GM18907 (cell line): ENCODE measurements at regions not wholly inside any gene's neighbourhood (a gene's known extent, or its start where the extent isn't known, plus 50 kb on each side); places are given as distances from the start of the nearest gene placed in this dataset.

Experiments
- ATAC-seq: cut with Tn5 transposase; IDR thresholded peaks from one replicate; pipeline ENCODE4 v1.9.1; 2021; ENCODE audit warnings: mild to moderate bottlenecking, moderate library complexity; ENCODE audit not compliant: unreplicated experiment

DNA sequence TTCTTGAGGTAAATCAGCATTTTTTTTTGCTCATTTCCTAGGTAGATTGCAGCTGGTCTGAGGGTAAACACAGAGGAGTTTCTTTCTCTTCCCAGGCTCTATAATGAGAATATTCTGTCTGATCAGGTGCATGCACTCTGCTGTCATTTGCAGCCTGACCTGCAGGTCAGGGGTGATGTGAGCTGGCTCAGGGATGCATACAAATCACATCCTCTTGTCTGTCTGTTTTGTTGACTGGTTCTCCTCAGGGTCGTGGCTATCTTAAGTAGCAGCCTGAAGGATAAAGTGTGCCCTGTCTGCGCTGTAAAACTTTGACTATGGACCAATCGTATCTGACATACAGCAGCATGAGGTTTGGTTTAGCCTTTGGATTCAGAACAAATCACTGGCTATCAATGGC, 183.4 kb upstream of the POU3F2 start:
- no peak for ATAC-seq

DNA sequence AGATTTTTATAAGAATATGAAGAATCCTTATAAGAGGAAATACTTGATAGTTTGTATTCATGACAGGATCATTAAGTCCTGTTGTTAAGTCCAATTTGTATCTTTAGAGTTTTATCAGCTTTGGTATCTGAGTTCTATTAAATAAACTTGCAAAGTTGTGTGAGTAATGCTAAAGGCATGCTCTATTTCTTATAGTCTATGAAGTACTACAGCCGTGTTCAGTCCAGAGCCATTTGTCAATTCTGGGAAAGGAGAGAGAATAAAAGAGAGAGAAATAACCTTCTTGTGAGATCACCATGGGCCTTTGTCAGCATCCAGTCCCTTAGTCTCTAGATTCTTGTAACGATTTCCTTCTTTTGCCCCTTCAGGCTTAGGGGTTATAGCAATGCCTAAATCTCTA, 181.2 kb upstream of the POU3F2 start:
- no peak for ATAC-seq

DNA sequence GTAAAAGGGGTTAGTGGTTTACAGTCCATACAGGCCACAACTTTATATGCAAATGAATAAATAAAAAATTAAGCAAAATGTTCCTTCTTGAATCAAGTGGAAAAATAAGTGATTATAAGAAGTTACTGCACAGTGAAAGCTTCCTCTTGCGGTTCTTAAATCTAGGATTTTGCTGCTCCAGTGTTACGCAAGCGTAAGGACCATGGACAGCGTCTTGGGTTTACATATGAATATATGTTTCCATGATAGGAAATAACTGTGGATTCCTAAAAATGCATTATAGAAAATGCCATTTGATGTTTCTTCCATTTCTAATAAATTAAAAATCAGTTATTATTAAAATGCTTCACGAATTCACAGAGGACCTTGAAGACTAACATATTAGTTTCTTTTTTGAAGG, 176.6 kb upstream of the POU3F2 start:
- ATAC-seq = no peak

DNA sequence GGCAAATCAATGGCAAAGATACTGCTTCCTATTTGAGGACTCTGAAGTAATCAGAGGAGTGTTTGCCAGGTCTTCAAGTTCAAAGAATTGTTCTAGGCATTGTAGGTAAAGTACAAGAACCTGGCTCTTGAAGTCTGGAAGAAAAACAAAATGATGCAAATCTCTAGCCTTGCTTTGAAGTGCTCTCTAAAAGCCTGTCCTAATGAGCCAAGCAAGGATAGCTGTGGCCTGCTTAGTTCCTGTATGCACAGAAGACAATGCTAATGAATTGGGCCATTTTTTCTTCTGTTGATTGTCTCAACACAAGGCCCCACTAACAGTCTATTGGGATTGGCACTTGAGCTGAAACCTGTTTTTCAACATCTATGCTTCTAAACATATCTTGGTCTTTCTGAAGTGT, 165.0 kb upstream of the POU3F2 start:
- no peak for ATAC-seq

DNA sequence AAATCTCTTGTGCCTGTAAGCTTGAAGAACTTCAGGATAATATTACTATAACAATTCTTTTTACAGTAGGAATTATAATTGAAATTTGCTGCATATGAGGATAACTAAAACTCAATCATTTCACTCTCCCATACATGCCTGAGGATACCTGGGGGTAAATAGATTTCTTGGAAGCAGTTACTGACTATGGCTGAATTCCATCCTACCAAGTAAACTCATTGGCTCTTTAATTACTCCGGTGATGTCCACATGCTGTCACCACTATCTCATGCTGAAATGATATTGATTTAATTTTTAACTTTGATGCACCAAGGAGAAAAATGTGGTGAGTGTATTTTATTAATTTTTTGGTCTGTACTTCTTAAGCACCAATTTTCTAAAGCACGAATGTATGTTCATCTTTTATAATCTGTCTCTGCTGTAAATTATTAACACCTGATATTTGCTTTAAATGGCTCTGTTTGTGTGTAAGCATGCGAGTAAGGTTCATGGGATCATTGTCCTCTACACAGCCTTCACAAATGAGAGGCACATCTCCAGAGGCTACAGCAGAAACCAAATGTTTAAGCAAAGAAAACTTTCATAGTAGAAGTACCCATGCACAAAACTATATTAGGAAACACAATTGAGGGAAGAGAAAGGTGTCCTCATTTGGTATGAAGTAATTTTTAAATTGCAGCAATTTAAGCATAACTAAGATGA, 164.2 kb upstream of the POU3F2 start:
- ATAC-seq = no peak

DNA sequence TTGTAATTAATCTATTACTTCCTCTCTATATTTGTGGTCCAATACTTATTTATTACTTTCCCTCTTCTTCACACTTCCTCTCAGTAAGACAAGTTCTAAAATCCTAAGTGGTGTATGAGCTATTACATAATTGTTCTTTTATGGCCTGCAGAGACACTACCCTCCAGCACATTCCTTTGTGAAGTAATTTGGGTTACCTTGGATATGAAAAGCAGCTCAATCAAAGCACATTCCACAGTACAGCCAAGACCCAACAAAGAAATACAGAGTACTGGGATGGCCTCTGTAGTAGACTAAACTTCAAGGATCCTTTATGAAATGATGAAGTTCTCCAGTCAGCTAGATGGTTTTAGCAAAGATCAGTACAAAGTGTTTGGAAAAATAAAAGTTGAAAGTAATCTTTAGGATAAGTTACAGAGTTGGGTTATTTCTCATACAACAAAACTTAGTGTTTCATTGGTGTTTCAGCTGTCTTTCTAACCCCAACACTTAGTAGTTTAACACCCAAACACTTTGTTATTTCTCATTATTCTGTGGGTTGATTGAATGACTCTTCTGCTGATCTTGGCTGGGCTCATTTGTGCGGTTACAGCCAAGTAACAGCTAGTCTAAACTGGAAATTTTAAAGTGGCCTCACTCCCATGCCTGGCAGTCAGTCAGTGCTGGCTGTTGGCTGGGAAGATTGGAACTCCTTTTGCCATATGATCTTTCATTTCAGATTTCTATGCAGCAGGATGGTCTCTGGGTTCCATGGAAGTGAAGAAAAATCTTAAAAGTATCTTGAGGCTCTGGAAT, 161.5 kb upstream of the POU3F2 start:
- ATAC-seq = no peak

DNA sequence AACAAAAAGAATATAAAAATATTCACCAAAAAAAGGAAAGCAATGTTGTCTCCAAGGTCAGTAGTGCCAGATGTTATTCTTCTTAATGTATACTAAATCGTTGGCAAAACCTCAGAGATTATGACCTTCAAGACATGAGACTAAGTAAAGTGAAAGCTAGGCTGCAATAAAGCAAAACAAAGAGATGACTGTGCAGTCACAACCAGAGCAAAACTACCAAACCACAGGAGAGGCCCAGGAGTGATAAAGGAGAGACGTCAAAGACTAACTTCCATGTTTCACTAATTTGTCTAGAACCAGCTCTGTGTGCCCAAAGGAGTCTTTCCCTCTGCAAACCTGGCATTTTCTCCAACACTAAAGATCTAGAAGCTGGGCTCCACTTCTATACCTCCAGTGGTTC, 155.9 kb upstream of the POU3F2 start:
- no peak for ATAC-seq

DNA sequence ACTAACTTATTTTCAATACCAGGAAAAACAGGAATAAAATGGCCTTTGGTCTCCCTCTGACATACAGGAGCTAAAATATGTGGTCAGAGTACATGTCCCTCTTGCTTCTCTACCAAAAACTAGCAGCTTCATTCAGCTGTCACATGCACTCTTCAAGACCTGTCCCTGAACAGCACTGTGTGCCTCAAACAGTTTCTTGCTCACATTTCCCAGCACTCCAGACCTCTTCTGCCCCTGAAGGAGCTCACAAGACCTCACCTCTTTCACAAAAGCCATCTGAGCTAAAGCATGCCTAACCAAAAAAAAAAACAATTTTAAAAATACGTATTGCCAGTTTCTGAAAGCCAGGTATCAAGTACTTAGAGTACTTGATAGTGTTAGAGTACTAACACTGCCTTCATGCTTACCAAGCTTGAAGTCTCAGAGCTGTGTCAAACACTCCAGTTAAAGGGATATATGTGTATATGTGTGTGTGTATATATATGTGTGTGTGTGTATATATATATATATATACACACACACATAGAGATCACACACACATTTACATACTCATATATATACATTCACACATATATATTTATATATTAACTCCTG, 148.3 kb upstream of the POU3F2 start:
- ATAC-seq = no peak

DNA sequence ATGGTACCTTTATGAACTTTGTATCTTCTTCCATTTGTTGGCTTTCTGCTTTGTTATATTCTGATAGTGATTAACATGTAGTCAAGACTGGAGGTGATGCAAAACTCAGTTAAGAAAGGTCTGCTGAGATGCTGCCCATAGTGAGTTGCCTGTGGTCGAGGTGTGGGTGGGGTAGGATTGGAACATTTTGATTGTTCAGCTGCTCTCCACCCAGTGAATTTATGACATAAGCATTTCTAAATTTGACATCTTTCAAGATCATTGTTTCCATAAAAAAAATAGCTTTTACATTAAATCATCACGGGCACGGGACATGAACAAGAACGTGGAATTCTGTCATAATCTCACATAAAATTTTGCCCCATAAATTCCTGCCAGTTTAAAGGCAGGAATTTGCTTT, 146.6 kb upstream of the POU3F2 start:
- ATAC-seq = no peak

DNA sequence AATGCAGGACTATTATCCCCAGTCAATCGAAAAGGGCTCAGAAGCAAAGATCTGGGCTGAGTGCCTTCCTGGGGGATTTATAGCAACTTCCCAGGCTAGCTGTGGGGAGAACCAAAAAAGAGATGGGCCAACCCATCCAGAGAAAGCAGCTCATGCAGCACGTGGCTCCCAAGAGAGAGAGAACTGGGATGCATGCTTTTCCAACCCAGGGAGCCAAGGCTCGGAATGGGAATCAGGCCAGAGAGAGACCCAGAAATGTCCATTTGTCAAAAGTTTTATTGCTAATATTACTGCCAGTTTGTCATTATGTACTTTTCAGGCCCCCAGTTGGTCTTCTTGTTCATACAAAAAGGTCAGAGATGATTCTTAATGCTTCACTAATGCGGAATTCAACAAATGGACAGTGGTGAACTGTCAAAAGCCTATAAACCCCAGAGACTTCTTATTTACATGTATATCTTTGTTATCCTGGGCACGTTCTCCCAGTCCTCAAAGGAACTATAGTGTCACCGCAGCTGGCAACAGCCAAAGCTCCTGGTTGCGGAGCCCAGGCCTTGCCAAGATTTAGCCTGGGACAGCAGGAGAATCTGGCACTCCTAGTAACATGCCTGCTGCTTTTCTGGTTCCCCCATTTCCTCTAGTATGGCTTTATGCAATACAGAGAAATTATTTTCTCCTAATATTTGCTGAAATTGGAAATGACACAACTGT, 139.1 kb upstream of the POU3F2 start:
- no peak for ATAC-seq

DNA sequence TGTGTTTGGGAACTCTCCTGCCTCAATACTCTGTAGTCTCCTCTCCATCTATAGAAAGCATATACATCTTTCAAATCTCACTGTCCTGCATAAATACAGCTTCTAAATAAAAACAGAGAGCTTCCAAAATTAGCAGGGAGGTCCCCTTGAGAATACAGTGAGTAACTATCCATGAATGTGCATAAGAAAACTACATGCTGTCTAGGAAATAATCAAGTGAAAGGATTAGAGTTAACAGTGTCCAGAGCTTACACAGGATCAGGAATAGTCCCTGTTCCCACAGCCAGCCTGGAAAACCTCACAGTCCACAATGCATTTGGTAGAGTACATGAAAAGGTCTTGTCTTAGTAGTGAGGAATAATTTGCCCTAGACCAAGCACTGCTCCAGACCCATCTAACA, 123.0 kb upstream of the POU3F2 start:
- ATAC-seq = no peak

DNA sequence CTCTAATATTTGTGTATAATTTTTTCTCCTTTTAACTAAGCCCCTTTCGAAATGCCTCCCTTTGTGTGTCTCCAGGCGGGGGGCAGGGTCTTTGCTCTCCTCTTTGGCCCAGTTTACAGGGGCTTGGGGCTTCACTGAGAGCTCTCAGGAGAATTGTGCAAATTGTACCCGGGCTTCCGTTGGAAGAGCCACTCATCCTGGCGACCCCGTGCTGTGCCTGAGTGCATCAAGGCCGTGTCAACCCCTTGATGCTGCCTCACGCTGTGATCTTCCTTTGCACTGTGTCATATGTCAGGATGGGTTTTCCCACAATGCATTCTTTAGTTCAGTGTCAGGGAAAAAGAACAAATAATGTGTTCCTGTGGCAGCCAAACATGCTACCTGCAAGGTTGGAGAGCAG, 118.0 kb upstream of the POU3F2 start:
- no peak for ATAC-seq

DNA sequence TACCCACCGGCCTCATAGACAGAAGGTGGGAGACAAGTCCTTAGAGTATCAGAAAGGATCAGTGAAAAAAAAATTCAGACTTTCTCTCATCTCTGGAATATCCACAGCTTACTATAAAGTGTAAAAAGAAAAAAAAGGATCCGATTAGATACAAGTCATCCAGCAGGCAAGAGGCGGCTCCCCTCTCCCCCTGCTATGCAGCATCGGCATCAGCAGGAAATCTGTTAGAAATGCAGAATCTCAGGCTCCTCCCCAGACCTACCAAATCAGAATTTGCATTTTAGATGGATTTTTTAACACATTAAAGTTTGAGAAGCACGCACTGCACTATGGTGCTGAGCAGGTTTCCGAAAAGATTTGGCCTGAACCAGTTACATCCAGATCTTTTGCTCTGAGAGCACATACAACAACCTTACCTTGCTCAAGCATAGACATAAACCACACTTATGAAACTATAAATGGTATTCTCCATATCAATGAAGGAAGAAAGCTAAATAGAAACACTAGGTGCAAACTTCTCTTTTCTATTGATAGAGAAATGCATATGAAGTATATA, 117.0 kb upstream of the POU3F2 start:
- ATAC-seq = no peak

DNA sequence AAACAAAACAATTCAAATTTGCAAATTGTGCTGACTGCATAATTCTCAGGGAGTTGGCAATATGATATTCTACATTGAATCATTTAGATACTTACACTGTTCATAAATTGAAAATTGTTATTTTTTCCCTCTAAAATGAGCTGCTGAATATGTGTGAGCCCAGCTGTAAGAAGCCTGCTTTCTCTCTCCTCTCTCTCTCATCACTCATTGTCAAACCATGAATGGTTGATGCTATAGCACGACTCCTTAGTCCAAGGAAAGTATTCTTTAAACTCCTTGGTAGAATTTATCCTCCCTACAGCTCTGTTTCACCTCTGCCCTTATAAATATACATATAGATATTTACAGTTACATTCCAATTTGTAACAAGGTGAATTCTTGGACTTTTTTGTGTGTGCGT, 116.4 kb upstream of the POU3F2 start:
- ATAC-seq = no peak

DNA sequence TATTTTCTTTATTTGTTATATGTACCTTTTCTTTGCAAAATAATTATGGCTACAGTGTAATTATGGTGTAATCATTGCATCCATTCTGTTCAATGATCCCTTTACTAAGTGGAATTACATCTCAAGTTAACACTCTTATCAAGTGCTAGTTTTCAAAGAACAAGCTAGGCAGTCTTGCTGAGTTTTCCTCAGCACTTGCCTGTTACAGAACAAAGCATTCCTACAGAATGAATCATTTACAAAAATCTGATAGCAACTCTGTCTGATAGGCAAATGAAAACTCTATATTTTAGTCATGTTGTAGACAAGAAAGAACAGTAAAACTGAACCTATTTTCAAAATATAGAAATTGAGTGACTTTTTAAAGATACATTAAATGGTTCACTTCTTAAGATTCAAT, 109.8 kb upstream of the POU3F2 start:
- ATAC-seq = no peak

DNA sequence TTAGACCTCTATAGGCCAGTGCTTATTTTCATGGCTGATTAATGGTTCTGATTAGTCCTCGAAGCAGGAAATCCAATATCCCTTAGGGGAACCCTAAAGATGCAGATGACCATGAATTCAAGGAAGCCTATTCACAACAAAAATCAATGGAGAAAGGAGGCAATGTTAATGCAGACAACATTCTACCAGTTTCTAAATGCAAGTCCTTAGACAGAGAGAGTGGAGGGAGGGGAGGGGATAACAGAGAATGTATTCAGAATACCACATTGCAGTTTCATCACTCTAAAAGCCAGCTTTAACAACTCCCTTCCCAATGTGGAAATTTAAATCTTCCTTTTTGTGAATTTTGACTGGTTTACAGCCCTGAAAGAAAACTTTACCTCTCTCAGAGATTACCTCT, 87.1 kb upstream of the POU3F2 start:
- ATAC-seq = no peak

DNA sequence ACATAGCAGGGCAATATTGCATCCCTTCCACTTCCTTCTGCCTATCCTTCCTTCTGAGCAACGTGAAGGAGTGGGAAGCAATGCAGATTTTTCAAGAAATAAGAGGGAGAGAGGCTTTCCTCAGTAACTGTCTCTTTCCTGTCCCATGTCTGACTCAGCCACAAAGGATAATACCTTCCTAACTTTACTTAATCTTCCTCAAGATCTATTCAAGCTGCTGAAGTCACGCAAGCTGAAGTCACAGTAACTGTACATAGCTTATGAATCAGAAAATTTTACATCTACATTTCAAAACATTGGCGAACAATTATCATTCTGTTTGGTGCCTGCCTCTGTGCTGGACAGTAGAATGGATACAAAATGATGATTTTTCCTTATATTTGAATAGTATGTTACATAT, 86.4 kb upstream of the POU3F2 start:
- ATAC-seq = no peak

DNA sequence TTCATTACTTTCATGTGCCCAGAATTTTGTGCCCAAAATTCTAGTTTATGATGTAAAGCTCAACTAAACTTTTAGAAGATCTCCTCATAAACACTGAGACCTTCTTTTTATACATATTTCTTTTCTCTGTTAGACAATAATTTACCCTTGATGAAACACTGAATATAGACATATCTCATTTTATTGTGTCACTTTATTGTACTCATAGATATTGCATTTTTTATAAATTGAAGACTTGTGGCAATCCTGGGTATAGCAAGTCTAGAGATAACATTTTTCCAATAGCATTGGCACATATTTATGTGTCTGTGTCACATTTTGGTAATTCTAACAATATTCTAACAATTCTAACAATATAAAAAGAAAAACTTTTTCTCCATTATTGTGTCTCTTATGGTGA, 74.9 kb upstream of the POU3F2 start:
- ATAC-seq = no peak

DNA sequence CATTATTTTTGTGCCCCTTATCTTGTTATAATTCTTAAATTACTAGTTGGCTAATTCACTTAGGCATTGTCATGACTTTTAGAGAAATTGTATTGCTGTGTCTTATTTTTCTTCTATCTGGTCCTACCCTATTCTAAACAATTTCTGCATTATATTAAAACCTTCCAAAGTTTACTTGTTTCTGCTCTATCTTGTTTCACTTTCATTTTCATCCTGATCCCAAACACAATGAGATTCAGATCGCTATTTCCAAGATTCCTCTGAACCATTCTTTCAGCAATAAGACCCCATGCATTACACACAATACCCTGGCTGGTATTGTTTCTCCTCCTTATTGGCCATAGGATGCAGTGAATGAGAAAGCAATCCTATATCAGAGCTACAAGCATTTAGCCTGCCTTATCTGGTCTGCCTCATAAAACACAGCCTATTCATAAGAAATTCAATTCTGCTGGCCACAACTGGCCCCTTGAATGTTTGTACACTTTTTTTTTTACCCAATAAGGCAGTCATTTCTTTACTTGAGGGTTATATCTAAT, 69.9 kb upstream of the POU3F2 start:
- no peak for ATAC-seq

DNA sequence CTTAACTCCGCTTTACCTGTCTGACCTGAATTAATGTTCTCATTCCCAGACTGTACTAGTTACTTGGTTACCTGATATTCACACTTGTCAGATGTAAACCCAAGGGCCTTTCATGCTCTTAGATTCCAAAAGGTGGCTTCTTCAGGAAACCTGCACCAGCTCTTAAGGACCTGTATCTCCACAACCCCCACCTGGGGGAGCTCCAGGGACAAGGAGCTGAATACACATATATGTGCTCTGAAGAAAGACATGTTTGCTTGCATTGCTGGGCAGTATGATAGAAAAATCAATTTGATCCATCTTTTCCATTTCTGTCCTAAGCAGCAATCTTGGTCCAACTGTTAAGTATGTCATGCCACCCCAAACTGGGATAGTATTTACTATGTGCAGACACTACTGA, 64.8 kb upstream of the POU3F2 start:
- no peak for ATAC-seq

DNA sequence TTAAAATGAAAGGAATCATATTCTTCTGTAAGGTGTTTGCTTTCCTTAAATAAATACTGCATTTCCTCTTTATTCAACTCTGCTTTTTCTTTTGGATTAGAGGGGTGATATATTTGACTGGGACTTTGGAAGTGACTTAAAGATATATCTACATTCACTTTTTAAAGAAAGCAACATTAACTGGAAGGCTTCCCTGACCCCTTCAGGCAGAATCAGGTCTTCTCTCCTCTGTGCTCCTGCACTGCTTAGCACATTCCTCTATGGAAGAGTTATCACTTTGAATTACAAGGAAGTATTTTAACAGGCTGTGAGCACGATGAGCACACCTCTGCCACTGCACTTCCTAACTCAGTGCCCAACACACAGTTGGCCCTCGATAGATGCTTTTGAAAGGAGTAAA, 59.2 kb upstream of the POU3F2 start:
- no peak for ATAC-seq
